Upper lobe of left lung (tissue), 6 donors: ENCODE measurements at regions not wholly inside any gene's neighbourhood (a gene's known extent, or its start where the extent isn't known, plus 50 kb on each side); places are given as distances from the start of the nearest gene placed in this dataset.

Experiments
- ATAC-seq, 2 donors: fragments of 200-7000 bp; cut with Tn5 transposase; one replicate each; pipeline ENCODE4 v1.9.1; 2022; ENCODE audit warnings: mild to moderate bottlenecking in 2 of 2, moderate library complexity in 2 of 2; ENCODE audit not compliant: low FRiP score in 2 of 2
- DNase-seq, 2 donors: peaks; one replicate each; pipeline ENCODE4 v3.0.0-alpha.2; 2019 to 2020
- H3K27ac ChIP-seq, 4 donors: fragments of 200-600 bp; sonication (generic); one replicate each; pipeline ENCODE4 v1.5.1; 2016 to 2019
- H3K27me3 ChIP-seq, 4 donors: fragments of 200-600 bp; sonication (generic); one replicate each; pipeline ENCODE4 v1.5.1; 2017 to 2019
- H3K36me3 ChIP-seq, 4 donors: fragments of 200-600 bp; sonication (generic); one replicate each; pipeline ENCODE4 v1.5.1; 2016 to 2019
- H3K4me1 ChIP-seq, 4 donors: fragments of 200-600 bp; sonication (generic); one replicate each; pipeline ENCODE4 v1.5.1; 2018 to 2019
- H3K4me3 ChIP-seq, 4 donors: fragments of 200-600 bp; sonication (generic); one replicate each; pipeline ENCODE4 v1.5.1; 2017 to 2019; ENCODE audit warnings: mild to moderate bottlenecking in 2 of 4, moderate library complexity in 1 of 4
- H3K9me3 ChIP-seq, 4 donors: fragments of 200-600 bp; sonication (generic); one replicate each; pipeline ENCODE4 v1.5.1; 2018 to 2019
- CTCF ChIP-seq, 6 experiments: fragments of 450-650 bp in 4 of 6; fragments of 200-600 bp in 2 of 6; sonication (generic) in 2 of 6; IDR thresholded peaks; one replicate each; pipeline ENCODE4 v1.5.1; 2016 to 2019; ENCODE audit warnings: antibody characterized with exemption in 6 of 6
- EP300 ChIP-seq, 4 donors: sonication (generic); formaldehyde crosslinking; IDR thresholded peaks; one replicate each; pipeline ENCODE4 v1.5.1; 2017; ENCODE audit warnings: antibody characterized with exemption in 4 of 4, control low read depth in 2 of 4
- POLR2A ChIP-seq, 4 donors: fragments of 450-650 bp; IDR thresholded peaks; one replicate each; pipeline ENCODE4 v1.5.1; 2016 to 2017; ENCODE audit warnings: antibody characterized with exemption in 4 of 4, mild to moderate bottlenecking in 2 of 4
- POLR2AphosphoS5 ChIP-seq, 2 donors: sonication (generic); formaldehyde crosslinking; IDR thresholded peaks; one replicate each; pipeline ENCODE4 v1.5.1; 2017; ENCODE audit warnings: antibody characterized with exemption in 2 of 2
- WGBS, 2 donors: methylation state at CpG; one replicate each; pipeline ENCODE4 v1.1.5; 2017 to 2018; 5-methylcytosine and 5-hydroxymethylcytosine counted together
- donor health status: DM: no; HTN: no; CAD: no; lungs with moderate emphysema.
- donor health status: DM: no; HTN: yes; CAD: no; lungs with severe emphysema.

GRCh38 chr10:91344117-91344856 is 65.9 kb upstream of the HECTD2 start:
- ATAC-seq (no peak), DNase-seq (no peak)
- WGBS, 2 donors: 95 to 96% methylated on average over 11 of the region's 11 CpGs
- no peak overlapping the region for H3K4me3 ChIP-seq
- peaks cover 0 to 6% (median 0%) of the 10 kb centered on the region in 4 donors for H3K4me1 ChIP-seq
- H3K9me3 ChIP-seq: no peaks in the 10 kb centered on the region
- H3K27me3 ChIP-seq: no peaks in the 10 kb centered on the region
- no peak overlapping the region for H3K27ac ChIP-seq
- TF ChIP-seq CTCF (IDR thresholded peaks at IDR 0.05) (no peak), EP300 (IDR thresholded peaks at IDR 0.05) (no peak), POLR2A (IDR thresholded peaks at IDR 0.05) (no peak), POLR2AphosphoS5 (IDR thresholded peaks at IDR 0.05) (no peak)
- no peaks in the 10 kb centered on the region for H3K36me3 ChIP-seq

GRCh38 chr10:91345716-91346115 is 64.4 kb upstream of the HECTD2 start:
- ATAC-seq: no peak
- TF ChIP-seq POLR2A (IDR thresholded peaks at IDR 0.05) (no peak), POLR2AphosphoS5 (IDR thresholded peaks at IDR 0.05) (no peak), EP300 (IDR thresholded peaks at IDR 0.05) (no peak), CTCF (IDR thresholded peaks at IDR 0.05) (no peak)
- H3K4me3 ChIP-seq: no peak overlapping the region
- no peaks in the 10 kb centered on the region for H3K9me3 ChIP-seq
- H3K27ac ChIP-seq: no peak overlapping the region
- no peaks in the 10 kb centered on the region for H3K27me3 ChIP-seq
- DNase-seq: no peak
- H3K36me3 ChIP-seq: no peaks in the 10 kb centered on the region
- H3K4me1 ChIP-seq: peaks cover 0 to 6% (median 2%) of the 10 kb centered on the region in 4 donors
- WGBS, 2 donors: 88 to 89% methylated on average over 2 of the region's 2 CpGs

GRCh38 chr10:91347529-91347928 is 62.6 kb upstream of the HECTD2 start:
- no peak overlapping the region for H3K27ac ChIP-seq
- no peak overlapping the region for H3K4me3 ChIP-seq
- H3K36me3 ChIP-seq: no peaks in the 10 kb centered on the region
- peaks cover 0 to 3% (median 0%) of the 10 kb centered on the region in 4 donors for H3K4me1 ChIP-seq
- no peak for ATAC-seq
- no peaks in the 10 kb centered on the region for H3K27me3 ChIP-seq
- DNase-seq: no peak
- no peaks in the 10 kb centered on the region for H3K9me3 ChIP-seq
- WGBS, 2 donors: 87 to 100% methylated on average over 1 of the region's 1 CpG
- TF ChIP-seq EP300 (IDR thresholded peaks at IDR 0.05) (no peak), POLR2A (IDR thresholded peaks at IDR 0.05) (no peak), CTCF (IDR thresholded peaks at IDR 0.05) (no peak), POLR2AphosphoS5 (IDR thresholded peaks at IDR 0.05) (no peak)

GRCh38 chr10:91349381-91349780 is 60.8 kb upstream of the HECTD2 start:
- DNase-seq (peak in 1 of 2 donors; percentile 22), ATAC-seq (peak; percentile 62 to 90)
- H3K4me3 ChIP-seq: no peak overlapping the region
- TF ChIP-seq EP300 (IDR thresholded peaks at IDR 0.05): no peak
- TF ChIP-seq POLR2A (IDR thresholded peaks at IDR 0.05): no peak
- no peak for TF ChIP-seq CTCF (IDR thresholded peaks at IDR 0.05)
- TF ChIP-seq POLR2AphosphoS5 (IDR thresholded peaks at IDR 0.05): no peak
- no peaks in the 10 kb centered on the region for H3K36me3 ChIP-seq
- H3K27me3 ChIP-seq: no peaks in the 10 kb centered on the region
- H3K4me1 ChIP-seq: peaks cover 0 to 3% (median 0%) of the 10 kb centered on the region in 4 donors
- H3K27ac ChIP-seq: peak overlapping the region in 2 of 4 donors; percentile 5 to 31
- H3K9me3 ChIP-seq: no peaks in the 10 kb centered on the region

GRCh38 chr10:91350651-91351081 is 59.5 kb upstream of the HECTD2 start:
- H3K4me3 ChIP-seq: no peak overlapping the region
- H3K36me3 ChIP-seq: no peaks in the 10 kb centered on the region
- ATAC-seq (peak in 1 of 2 donors; percentile 10), DNase-seq (no peak)
- H3K4me1 ChIP-seq: peaks cover 0 to 3% (median 0%) of the 10 kb centered on the region in 4 donors
- H3K27me3 ChIP-seq: no peaks in the 10 kb centered on the region
- TF ChIP-seq POLR2A (IDR thresholded peaks at IDR 0.05) (no peak), EP300 (IDR thresholded peaks at IDR 0.05) (no peak), POLR2AphosphoS5 (IDR thresholded peaks at IDR 0.05) (no peak), CTCF (IDR thresholded peaks at IDR 0.05) (no peak)
- H3K27ac ChIP-seq: no peak overlapping the region
- H3K9me3 ChIP-seq: no peaks in the 10 kb centered on the region
- WGBS, 2 donors: 61 to 62% methylated on average over 2 of the region's 2 CpGs
